ENCODE measurements at regions not wholly inside any gene's neighbourhood (a gene's known extent, or its start where the extent isn't known, plus 50 kb on each side); places are given as distances from the start of the nearest gene placed in this dataset.
"Not testable (repeated sequence)": the region's sequence is repeated elsewhere in the genome, so short reads cannot be mapped to it uniquely, and the experiment has no call there.

DNA sequence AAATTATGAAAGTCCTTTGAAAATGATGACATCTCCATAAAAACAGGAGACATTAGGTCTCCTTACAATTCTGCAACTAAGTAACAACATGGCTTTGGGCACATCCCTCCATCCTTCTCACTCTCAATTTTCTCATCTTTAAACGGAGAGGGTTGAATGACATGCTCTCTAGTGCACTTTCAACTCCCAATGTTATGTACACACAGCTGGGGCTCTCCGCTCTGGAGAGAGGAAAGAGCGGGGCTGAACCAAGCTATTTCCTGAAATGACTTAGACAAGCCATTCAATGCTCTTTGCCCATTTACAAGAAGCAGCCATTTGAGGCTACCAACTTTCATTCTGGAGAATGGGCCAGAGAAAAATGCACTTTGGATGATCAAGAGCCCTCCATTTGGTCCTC is 144.2 kb upstream of the BNIP2 start:
- no peak for DNase-seq (ENCODE audit: low read depth in 2 of 2)

DNA sequence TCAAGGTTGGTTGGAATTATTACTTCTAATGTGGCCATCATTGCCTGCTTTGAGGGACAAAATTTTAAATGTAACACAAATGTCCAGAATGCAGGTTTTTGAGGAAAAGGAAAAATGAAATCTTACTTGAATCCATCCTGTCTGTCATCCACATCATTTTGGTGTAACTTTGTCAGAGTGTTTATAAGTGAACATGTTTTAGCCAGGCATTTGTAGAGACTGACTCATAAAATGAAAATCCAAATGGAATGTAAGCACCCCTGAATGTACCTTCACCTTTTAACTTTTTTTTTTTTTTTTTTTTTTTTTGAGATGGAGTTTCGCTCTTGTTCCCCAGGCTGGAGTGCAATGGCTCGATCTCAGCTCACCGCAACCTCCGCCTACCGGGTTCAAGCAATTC is 141.8 kb upstream of the BNIP2 start:
- DNase-seq (ENCODE audit: low read depth in 2 of 2): no peak

DNA sequence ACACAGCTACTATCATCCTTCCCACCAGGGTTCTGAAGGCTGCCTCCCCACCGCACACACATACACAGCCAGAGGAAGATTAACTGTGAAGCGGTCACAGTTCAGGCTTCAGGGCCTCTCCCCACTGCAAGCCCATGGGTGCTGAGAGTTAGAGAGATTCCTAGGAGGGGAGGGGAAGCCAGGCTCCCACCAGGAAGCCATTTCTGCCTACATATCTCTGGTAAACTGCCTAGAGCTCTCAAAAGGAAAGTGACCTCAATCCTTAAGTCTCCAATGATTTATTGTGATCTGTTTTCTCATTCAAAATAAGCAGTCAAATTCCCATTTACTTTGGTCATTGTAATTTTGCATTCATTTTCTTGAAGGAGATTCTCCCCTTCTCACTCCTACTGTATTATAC is 141.0 kb upstream of the BNIP2 start:
- DNase-seq (ENCODE audit: low read depth in 2 of 2): no peak

DNA sequence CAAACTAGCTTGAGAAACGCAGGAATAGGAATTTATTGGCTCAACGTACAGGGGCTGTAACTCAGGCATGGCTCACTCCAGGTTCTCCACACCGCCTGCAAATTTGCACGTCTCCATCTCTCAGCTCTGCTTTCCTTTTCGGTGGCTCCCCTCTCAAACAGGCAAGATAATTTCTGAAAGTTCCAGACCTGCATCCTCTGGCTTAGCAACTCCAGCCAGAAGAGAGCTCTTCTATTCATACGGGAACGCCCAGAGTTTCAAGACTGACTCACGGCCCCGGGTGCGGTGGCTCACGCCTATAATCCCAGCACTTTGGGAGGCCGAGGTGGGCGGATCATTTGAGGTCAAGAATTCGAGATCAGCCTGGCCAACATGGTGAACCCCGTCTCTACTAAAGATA is 139.7 kb upstream of the BNIP2 start:
- DNase-seq (ENCODE audit: low read depth in 2 of 2): no peak

DNA sequence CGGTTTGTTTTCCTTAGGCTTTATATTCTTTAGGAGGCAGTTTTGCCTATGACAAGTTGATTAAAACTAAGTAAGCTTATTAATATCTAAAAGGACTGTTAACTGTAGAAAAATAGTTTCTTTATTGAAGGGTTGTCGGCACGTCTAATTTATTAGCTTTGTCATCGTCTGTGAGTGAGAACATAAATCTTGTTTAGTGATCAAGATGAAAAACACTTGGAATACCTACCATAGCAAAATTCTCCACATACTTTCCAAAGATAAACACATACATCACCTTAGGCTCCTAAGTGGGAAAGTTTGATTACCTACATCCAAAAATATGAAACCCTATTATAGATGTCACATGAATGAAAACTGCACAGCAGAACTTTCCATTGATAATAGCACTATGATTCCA is 139.1 kb upstream of the BNIP2 start:
- no peak for DNase-seq (ENCODE audit: low read depth in 2 of 2)

DNA sequence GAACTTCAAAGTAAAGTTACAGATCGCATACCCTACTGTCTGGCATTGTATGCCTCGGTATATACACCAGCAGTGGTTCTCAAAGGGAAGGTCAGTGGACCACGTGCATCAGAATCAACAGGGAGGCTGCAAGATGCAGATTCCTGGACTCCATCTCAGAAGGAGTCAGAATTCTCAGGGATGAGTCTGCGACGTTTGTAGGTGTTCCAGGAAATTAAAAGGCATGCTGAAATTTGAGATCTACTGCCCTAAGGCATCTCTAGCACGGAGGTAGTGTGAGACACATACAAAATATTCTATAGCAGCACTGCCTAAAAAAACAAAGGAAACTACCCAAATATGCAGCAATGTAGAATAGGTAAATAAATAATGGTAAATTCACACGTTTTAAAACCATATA is 136.8 kb upstream of the BNIP2 start:
- DNase-seq (ENCODE audit: low read depth in 2 of 2): no peak

DNA sequence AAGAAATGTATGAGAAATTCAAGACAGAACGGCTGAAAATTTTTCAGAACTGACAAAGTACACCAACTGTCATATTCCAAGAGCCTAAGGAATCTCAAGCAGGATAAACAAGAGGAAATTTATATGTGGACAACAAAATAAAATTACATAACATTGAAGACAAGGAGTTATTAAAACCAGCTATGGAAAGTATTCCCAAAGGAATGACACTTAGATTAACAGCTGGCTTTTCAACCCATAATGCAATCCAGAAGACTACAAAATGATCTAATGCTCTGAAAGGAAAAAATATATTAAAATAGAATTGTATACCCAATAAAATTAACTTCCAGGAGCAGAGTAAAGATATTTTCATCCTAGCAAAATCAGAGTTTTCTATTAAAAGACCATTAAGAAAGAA is 132.2 kb upstream of the BNIP2 start:
- DNase-seq (ENCODE audit: low read depth in 2 of 2): no peak

DNA sequence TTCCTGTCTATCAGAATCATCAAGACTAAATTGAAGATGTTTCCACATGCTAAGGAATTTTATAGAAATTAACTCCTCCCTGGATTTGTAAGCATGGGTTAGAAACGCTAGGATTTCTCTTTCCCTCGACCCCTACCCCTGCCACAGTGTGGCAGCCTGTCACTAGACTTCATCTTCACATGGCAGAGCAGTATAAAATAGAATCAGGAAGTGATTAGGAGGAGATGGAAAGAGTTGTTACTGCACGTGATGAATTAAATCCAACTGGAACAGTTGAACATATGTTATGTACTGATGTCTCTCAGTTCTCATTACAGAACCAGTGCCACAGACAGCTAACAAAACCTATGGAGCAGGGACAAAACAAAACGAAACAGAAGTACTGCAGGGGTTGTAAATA is 130.0 kb upstream of the BNIP2 start:
- DNase-seq (ENCODE audit: low read depth in 2 of 2): no peak

DNA sequence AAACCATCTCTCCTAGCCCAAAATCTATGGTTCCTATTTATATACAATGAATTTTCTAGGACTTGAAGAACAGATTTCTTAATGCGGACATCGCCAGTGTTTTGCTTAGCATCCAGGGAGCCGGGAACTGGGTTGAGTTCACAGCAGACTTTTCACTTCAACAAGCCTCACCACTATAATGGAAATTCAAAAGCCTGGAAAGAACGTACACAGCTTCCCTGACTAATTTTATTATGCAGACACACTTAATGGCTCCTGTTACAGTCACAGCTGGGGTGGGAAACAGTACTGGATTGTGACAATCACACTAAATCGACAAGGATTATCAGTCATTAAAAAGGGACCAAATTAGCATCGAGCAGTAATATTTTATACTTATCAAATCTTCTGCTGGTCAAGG is 129.2 kb upstream of the BNIP2 start:
- no peak for DNase-seq (ENCODE audit: low read depth in 2 of 2)

DNA sequence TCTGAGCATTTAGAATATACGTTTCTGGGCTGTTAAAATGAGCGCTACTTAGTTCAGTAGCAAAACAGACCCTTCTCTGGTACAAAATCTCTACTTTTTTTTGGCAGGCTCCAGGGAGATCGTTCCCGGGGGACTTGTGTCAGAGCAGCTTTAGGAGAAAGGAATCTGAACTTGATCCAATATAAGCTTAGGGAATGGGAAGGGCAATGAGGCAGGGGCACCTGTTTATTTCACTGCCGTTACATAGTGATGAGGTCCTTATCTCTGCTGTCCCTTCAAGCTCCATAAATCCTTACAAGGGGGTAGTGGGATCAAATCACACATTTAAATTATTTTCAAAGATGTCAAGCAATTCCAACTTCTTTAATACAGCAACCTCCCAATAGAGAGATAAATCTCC is 128.7 kb upstream of the BNIP2 start:
- DNase-seq (ENCODE audit: low read depth in 2 of 2): no peak

DNA sequence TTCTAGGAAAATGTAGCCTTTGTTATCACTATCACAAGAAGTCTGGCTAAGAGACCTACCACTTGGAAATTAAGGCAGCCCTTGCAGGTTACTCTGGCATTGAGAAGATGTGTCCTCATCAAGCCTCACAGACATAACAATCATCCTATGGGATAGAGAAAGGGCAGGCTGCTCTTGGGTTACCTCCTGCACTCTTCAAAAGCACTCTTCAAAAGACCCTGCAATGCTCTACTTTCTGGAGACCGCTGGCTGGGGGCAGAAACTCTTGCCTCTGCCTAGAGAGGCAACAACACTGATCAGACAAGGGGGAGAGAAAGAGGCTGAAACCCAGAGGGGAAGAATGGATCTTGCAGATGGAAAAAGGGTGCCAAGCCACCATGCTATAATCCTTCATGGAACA is 127.9 kb upstream of the BNIP2 start:
- DNase-seq (ENCODE audit: low read depth in 2 of 2): no peak

DNA sequence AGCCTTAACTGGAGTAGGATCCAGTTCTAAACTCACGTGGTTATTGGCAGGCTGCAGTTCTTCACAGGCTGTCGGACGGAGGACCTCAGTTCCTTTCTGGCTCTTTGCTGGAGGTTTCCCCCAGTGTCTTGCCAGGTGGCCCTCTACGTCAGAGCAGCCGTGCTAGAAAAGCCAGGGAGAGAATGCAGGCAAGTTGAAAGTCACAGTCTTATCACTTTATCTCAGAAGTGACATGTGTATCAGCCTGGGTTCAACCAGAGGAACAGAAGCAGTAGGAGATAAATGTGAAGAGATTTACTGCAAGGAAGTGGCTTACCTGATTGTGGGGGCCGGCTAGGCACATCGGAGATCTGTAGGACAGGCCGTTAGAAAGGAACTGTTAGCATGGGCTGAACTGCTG is 125.3 kb upstream of the BNIP2 start:
- DNase-seq (ENCODE audit: low read depth in 2 of 2): no peak

DNA sequence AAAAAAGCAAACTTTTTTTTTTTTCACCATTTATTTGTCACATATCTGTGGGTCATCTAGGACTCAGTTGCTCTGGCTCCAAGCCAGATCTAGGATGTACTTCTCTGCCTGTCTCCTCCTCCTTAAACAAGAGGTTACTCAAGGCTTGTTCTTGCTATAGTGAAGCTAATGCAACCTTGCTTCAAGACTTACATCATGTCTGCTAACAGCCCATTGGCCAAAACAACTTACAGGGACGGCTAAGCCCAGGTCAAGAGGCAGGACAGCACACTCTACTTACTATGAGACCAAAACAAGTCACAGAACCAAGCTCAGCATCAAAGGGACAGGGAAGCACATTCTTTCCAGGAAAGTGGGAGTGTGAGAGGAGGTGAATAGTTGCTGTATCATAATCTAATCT is 123.8 kb upstream of the BNIP2 start:
- DNase-seq (ENCODE audit: low read depth in 2 of 2): no peak

DNA sequence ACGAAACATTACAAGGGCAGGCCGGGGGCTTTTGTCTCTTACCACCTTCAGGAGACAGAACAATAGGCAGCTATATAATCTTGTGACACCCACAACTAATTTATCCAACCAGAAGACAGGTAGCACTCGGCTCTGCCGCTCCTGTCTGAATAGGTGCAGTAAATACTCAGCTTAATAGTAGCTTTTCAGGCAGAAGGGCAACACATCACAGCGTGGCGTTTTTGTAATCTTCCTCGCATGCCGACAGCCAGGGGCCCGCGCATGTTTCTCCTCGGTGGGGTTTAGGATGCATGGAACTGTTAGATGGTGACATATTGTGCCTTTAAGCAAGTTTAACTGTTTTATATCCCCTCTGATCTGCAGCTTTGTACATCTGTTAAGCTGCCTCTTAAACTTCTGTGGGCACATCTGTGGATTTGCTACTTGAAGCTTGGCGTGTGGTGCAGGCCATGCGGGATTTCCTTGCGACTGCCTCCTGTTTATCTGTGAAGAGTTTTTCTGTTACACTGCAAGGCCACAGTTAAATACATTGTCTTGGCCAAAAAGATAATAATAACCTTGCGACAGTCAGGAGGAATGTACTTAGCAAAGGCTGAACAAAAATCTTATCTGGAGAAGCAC is 123.2 kb upstream of the BNIP2 start:
- no peak for DNase-seq (ENCODE audit: low read depth in 2 of 2)

DNA sequence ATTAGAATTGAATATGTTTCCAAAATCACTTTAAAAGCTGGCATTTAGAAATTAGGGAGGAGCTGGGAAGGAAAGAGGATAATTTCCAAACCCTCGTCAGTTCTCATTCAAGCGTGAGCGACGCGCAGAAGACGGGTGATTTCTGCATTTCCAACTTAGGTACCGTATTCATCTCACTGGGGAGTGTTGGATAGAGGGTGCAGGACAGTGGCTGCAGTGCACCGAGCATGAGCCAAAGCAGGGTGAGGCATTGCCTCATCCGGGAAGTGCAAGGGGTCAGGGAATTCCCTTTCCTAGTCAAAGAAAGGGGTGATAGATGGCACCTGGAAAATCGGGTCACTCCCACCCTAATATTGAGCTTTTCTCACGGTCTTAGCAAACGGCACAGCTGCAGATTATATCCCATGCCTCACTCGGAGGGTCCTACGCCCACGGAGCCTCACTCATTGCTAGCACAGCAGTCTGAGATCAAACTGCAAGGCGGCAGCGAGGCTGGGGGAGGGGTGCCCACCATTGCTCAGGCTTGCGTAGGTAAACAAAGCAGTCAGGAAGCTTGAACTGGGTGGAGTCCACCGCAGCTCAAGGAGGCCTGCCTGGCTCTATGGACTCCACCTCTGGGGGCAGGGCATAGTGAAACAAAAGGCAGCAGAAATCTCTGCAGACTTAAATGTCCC is 114.3 kb upstream of the BNIP2 start:
- not testable (repeated sequence) for DNase-seq (ENCODE audit: low read depth in 2 of 2)

DNA sequence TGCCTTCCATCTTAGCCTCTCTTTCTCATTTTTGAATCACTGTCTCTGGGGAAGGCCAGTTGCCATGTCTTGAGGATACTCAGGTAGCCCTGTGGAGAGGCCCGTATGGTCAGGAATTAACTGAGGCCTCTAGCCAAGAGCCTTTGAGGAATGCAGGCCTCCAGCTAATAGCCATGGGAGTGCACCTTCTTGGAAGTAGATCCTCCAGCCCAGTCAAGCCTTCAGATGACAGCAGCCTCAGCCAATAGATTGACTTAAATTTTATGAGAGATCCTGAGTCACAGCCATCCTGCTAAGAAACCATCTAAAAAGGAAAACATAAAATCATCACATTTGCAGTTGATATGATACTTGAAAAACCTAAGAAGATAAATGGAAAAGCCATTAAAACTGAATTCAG is 112.5 kb upstream of the BNIP2 start:
- no peak for DNase-seq (ENCODE audit: low read depth in 2 of 2)

DNA sequence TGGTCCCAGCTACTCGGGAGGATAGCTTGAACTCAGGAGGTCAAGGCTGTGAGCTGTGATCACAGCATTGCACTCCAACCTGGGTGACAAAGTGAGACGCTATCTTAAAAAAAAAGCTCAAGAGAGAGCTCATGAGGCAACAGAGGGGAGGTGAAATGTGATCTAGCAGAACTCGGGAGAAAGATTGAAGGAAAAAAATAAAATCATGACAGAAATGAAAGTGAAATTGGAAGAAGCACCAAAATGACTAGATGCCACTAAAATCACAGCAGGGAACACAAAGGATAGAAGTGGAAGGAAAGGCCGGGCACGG is 109.4 kb upstream of the BNIP2 start:
- DNase-seq (ENCODE audit: low read depth in 2 of 2): no peak

DNA sequence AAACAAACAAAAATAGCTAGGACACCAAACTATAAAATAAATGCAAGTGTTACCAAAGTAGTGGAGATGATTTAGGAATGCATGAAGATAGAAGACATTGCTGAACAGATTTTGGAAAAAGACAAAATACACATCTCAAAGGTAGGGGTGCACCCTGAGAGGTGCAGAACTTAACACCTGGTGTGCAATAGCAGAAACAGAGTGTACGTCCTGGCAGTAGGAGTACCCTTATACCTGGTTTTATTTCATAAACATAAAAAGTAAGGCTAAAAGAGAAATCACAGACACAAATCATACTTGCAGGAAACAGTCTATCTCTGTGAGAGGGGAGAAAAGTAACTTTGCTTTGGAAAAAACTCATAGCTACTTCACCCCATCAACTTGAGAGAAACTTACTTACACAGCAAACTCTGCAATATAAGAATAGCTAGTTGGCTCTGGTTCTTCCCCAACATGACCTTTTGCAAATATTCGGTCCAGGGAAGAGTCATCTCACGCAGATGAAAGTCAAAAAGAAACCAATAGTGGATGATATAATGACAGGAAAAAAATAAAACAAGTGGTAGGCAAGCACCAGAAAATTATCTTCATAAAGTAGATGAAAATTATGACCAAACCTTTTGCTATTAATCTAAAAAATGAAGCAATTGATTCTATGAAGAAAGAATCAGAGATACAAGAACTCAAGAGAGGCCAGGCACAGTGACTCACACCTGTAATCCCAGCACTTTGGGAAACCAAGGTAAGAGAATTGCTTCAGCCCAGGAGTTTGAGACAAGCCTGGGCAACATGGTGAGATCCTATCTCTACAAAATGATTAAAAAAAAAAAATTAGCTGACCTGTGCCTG is 108.9 kb upstream of the BNIP2 start:
- no peak for DNase-seq (ENCODE audit: low read depth in 2 of 2)

DNA sequence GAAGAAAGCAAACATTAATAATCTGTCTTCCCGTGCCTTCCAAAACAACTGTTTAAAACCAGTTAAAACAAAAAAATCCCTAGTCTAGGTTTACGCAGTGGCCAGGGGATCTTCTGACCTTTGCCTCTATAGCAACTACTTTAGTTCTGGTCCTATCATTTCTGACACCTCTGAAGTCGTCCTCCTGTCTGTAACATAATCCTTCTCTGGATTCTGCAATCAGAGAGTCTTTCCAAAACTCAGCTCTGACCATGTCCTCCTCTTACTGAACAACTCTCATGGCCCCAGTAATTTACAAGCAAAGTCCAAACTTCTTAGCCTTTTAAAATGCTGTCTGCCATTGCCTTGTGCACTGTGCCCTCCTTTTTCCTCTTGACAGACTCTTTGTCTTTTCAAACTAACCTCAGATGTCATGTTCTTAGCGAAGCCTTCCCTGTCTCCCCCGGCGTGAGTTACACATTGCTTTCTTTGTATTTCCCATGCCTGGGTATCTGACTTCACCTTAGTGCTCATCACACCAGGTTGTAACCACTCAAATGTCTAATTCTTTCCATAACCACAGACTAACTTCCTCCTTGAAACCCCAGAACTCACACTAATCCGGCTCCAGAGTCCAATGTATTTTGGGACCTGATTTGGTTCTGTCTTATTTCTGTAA is 105.2 kb upstream of the BNIP2 start:
- DNase-seq (ENCODE audit: low read depth in 2 of 2): no peak

DNA sequence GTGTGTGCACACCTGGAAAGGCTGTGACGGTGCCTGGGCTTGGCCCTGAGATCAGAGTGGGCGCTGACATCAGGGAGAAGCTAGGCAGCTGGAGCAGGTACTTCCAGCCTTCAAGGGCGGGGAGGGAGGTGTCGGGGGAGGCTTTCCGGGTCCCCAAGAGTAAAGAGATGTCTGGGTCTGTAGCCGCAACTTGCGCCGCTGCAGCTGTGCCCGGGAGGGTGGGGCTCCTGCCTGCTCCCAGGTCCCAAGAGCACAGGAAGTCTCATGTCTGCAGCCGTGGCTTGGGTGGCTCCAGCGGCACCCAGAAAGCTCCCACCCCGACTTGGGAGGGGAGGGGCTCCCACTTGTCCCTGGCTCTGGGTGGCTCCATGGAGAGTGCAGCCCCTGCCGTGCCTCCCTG is 103.2 kb upstream of the BNIP2 start:
- DNase-seq (ENCODE audit: low read depth in 2 of 2): no peak

DNA sequence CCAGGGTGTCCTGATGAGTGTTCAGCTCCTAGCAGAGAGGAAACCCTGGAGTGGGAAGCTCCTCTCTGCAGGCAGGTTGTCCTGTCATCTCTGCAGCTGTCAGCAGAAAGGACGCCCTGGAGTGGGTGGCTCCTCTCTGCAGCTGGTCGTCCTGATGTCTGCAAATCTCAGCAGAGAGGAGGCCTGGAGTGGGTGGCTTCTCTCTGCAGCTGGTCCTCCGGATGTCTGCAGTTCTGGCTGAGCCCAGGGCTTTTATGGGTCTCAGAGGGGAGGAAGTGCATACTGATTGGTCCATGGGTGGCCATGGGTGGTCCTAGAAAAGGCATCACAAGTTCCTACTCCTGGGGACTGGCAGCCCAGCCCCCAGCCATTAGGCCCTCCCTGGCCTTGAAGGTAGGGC is 102.6 kb upstream of the BNIP2 start:
- no peak for DNase-seq (ENCODE audit: low read depth in 2 of 2)

DNA sequence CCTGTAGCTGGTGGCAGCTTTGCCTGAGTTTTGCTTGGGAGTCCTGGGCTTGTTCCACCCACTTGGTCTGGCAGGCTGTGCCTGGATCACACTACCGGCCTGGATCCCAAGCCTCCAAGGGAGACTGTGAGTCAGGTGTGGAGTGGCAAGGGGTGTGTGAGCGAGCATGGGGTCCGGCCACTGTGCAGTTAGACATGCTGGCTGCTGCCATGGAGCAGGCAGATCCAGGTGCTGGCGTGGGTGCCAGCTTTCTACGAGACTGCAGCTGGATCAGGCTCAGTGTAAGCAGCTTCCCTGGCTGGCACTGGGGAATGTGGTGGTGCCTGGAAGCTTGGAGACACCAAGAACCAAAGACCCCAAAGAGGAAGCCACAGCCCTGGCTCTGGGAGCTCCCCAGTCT is 102.0 kb upstream of the BNIP2 start:
- no peak for DNase-seq (ENCODE audit: low read depth in 2 of 2)

DNA sequence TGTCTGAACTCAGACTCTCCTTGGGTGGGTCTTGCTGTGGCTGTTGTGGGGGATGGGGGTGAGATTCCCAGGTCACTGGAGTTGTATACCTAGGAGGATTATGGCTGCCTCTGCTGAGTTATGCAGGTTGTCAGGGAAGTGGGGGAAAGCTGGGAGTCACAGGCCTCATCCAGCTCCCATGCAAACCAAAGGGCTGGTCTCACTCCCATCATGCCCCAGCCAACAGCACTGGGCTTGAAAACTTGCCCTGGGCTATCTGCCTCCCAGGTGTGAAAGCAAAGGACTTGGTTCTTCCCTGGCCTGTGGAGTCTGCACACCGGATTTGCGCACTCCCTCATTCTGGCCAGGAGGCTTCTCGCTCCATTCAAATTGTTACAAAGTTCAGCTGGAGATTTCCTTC is 97.3 kb upstream of the BNIP2 start:
- DNase-seq (ENCODE audit: low read depth in 2 of 2): not testable (repeated sequence)

All from dermis microvascular lymphatic vessel endothelial cell (primary cell).